Retinal pigment epithelial cell (primary cell): ENCODE measurements at regions not wholly inside any gene's neighbourhood (a gene's known extent, or its start where the extent isn't known, plus 50 kb on each side); places are given as distances from the start of the nearest gene placed in this dataset.

Experiments
- DNase-seq: peaks from one replicate; pipeline ENCODE4 v3.0.0-alpha.2; 2010; ENCODE audit warnings: low read depth
- H3K4me3 ChIP-seq: 2 replicates; pipeline ENCODE4 v1.5.1; 2011; ENCODE audit warnings: mild to moderate bottlenecking, low read length, control low read depth, moderate library complexity
- CTCF ChIP-seq: conservative IDR thresholded peaks from 2 replicates; pipeline ENCODE4 v1.5.1; 2011; ENCODE audit warnings: low read depth, low read length, control low read depth, inconsistent platforms

- DNase-seq = no peak
- H3K4me3 ChIP-seq = no peak overlapping the region
These were observed 366.1 kb downstream of the FBXO8 start for GRCh38 chr4:173917255-173917960.

GRCh38 chr4:173913496-173913895 is 370.0 kb downstream of the FBXO8 start:
- no peak for DNase-seq
- TF ChIP-seq CTCF = no peak
- H3K4me3 ChIP-seq = no peak overlapping the region

More at GRCh38 chr4:173917255-173917960, 366.1 kb downstream of the FBXO8 start:
- no peak for TF ChIP-seq CTCF

- TF ChIP-seq CTCF = no peak
- H3K4me3 ChIP-seq = no peak overlapping the region
- no peak for DNase-seq
These were observed 371.1 kb downstream of the FBXO8 start for GRCh38 chr4:173912384-173912783.

- no peak for TF ChIP-seq CTCF
- DNase-seq = no peak
- no peak overlapping the region for H3K4me3 ChIP-seq
These were observed 372.6 kb downstream of the FBXO8 start for GRCh38 chr4:173910891-173911290.

- no peak for DNase-seq
- no peak for TF ChIP-seq CTCF
- H3K4me3 ChIP-seq = no peak overlapping the region
These were observed 374.2 kb downstream of the FBXO8 start for GRCh38 chr4:173909294-173909693.

GRCh38 chr4:173899813-173900212 is 369.8 kb upstream of the HAND2 start:
- no peak overlapping the region for H3K4me3 ChIP-seq
- TF ChIP-seq CTCF = no peak
- no peak for DNase-seq

- no peak for TF ChIP-seq CTCF
- DNase-seq = no peak
- H3K4me3 ChIP-seq = no peak overlapping the region
These were observed 361.0 kb upstream of the HAND2 start for GRCh38 chr4:173891072-173891471.
